HEK293 (cell line): ENCODE measurements at regions not wholly inside any gene's neighbourhood (a gene's known extent, or its start where the extent isn't known, plus 50 kb on each side); places are given as distances from the start of the nearest gene placed in this dataset.

Source experiments
- ZBTB26 ChIP-seq: fragments of 450-650 bp; formaldehyde crosslinking; optimal IDR thresholded peaks from 2 replicates; pipeline ENCODE3; 2016; ENCODE audit warnings: missing biosample characterization, mild to moderate bottlenecking, missing genetic modification characterization
- ZBTB49 ChIP-seq: fragments of 450-650 bp; formaldehyde crosslinking; IDR thresholded peaks from 2 replicates; pipeline ENCODE4 v1.5.1; 2016; ENCODE audit warnings: missing biosample characterization, missing genetic modification characterization, low read depth
- ZBTB7A ChIP-seq: fragments of 450-650 bp; formaldehyde crosslinking; IDR thresholded peaks from 2 replicates; pipeline ENCODE4 v1.5.1; 2016; ENCODE audit warnings: low read depth, missing biosample characterization, missing genetic modification characterization
- ZNF23 ChIP-seq: fragments of 450-650 bp; formaldehyde crosslinking; IDR thresholded peaks from 2 replicates; pipeline ENCODE4 v1.5.1; 2016; ENCODE audit warnings: missing biosample characterization, missing genetic modification characterization, borderline replicate concordance
- ZNF274 ChIP-seq, 2 experiments: fragments of 200-500 bp in 1 of 2; fragments of 450-650 bp in 1 of 2; sonication (Bioruptor generic) in 1 of 2; formaldehyde crosslinking in 1 of 2; IDR thresholded peaks; 2 replicates each; pipeline versions ENCODE4 v1.5.1 to v1.6.1; 2014 to 2016; ENCODE audit warnings: borderline replicate concordance in 1 of 2, inconsistent platforms in 1 of 2, low read length in 1 of 2, missing biosample characterization in 1 of 2, missing genetic modification characterization in 1 of 2
- ZNF311 ChIP-seq: fragments of 450-650 bp; formaldehyde crosslinking; IDR thresholded peaks from 2 replicates; pipeline ENCODE4 v1.5.1; 2017; ENCODE audit warnings: missing biosample characterization, missing genetic modification characterization, borderline replicate concordance
- ZNF510 ChIP-seq: fragments of 450-650 bp; formaldehyde crosslinking; IDR thresholded peaks from 2 replicates; pipeline ENCODE4 v1.5.1; 2018; ENCODE audit warnings: mild to moderate bottlenecking, missing genetic modification characterization, missing biosample characterization; ENCODE audit not compliant: insufficient replicate concordance
- ZNF521 ChIP-seq: fragments of 450-650 bp; formaldehyde crosslinking; IDR thresholded peaks from 2 replicates; pipeline ENCODE4 v1.5.1; 2017; ENCODE audit warnings: missing biosample characterization, mild to moderate bottlenecking, missing genetic modification characterization
- ZNF548 ChIP-seq: fragments of 450-650 bp; formaldehyde crosslinking; IDR thresholded peaks from 2 replicates; pipeline ENCODE4 v1.5.1; 2016; ENCODE audit warnings: missing biosample characterization, missing genetic modification characterization
- ZNF76 ChIP-seq: fragments of 450-650 bp; formaldehyde crosslinking; IDR thresholded peaks from 2 replicates; pipeline ENCODE4; 2016; ENCODE audit warnings: low read depth, missing biosample characterization, missing genetic modification characterization, borderline replicate concordance
- TF ChIP-seq, protein P1 (sequence below): fragments of 450-650 bp; formaldehyde crosslinking; IDR thresholded peaks from 2 replicates; pipeline ENCODE4 v1.5.1; 2016; ENCODE audit warnings: missing biosample characterization, missing genetic modification characterization

- TF ChIP-seq, protein P1, sequence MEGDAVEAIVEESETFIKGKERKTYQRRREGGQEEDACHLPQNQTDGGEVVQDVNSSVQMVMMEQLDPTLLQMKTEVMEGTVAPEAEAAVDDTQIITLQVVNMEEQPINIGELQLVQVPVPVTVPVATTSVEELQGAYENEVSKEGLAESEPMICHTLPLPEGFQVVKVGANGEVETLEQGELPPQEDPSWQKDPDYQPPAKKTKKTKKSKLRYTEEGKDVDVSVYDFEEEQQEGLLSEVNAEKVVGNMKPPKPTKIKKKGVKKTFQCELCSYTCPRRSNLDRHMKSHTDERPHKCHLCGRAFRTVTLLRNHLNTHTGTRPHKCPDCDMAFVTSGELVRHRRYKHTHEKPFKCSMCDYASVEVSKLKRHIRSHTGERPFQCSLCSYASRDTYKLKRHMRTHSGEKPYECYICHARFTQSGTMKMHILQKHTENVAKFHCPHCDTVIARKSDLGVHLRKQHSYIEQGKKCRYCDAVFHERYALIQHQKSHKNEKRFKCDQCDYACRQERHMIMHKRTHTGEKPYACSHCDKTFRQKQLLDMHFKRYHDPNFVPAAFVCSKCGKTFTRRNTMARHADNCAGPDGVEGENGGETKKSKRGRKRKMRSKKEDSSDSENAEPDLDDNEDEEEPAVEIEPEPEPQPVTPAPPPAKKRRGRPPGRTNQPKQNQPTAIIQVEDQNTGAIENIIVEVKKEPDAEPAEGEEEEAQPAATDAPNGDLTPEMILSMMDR (tag by site-specific recombination) = no peak
- TF ChIP-seq ZBTB26 (tag by site-specific recombination) (no peak), ZNF23 (tag by site-specific recombination) (no peak), ZNF548 (tag by site-specific recombination) (no peak), ZNF510 (no peak), ZBTB7A (tag by site-specific recombination) (no peak), ZNF76 (tag by site-specific recombination) (no peak), ZNF274 (IDR thresholded peaks at IDR 0.05; ENCODE audit: low read length) (no peak), ZNF274 (tag by site-specific recombination; IDR thresholded peaks at IDR 0.05; ENCODE audit: borderline replicate concordance) (no peak), ZNF311 (tag by site-specific recombination) (no peak), ZNF521 (tag by site-specific recombination) (no peak), ZBTB49 (tag by site-specific recombination) (no peak)
Measured at GRCh38 chr10:60573336-60573735, 183.7 kb upstream of the ANK3 start.
